ENCODE measurements at regions not wholly inside any gene's neighbourhood (a gene's known extent, or its start where the extent isn't known, plus 50 kb on each side); places are given as distances from the start of the nearest gene placed in this dataset.
A peak's percentile ranks its signal among the peaks of the same experiment; 100 is the strongest.

- no peak for DNase-seq (ENCODE audit: low spot score)
Observed at GRCh38 chr13:73894995-73895571, 239.1 kb downstream of the KLF12 start.

DNA sequence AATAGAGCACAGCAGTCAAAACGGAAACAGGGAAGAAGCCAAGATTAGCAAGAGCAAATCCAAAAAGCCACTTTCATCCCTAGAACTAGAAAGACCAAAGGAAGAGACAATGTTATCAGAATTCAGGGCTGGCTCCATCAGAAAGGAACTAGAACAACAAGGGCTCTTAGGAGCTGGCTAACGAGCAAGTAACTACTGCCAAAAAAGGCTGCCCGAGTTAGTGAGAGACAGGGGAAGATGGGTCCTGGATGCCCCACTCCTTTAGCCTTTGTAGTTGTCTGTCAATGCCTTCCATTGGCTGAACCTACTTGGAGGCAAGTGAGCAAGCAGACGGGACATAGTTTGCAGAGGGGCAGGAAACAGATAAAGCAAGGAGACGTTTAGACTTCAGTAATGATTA lies 240.4 kb downstream of the KLF12 start:
- no peak for DNase-seq (ENCODE audit: low spot score)

DNA sequence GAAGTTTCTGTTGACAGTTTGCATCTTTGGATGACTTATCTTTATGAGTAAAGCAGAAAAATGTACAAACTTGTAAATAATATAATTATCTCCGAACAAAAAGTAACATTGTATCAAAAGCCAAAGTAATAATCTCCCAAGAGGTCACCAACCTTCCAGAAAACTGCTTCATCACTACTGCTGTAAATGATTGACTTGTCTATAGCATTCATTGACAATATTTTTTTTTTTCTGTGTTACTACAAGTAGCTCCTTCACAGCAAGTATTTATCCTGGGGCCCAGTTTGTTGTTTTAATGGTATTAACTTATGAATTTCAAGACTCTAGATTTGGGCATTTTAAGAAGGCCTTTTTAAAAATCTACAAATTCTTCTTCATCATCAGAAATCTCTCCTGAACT lies 242.4 kb downstream of the KLF12 start:
- DNase-seq (ENCODE audit: low spot score) = no peak

GRCh38 chr13:73883162-73883561 lies 251.0 kb downstream of the KLF12 start:
- DNase-seq (ENCODE audit: low spot score) = no peak

DNA sequence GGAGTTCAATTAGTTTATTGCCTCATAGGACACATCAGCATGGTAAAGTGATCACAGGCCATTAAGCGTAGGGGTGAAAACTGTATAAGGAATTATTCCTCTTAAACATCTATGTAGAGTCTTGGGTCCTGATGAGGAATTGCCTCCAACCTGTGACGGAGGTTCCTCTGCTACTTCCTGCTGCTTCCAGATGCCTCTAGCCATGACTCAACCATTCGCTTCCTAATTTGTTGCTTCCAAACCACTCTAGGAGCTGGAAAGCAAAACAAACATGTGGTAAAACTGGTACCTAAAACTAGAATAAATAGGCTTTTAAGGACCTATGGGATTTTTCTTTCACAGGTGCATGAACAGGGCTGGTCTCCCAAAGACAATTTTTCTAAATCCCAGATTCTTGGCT lies 253.8 kb downstream of the KLF12 start:
- no peak for DNase-seq (ENCODE audit: low spot score)

- DNase-seq (ENCODE audit: low spot score) = no peak
Observed at GRCh38 chr13:73879346-73880015, 254.7 kb downstream of the KLF12 start.

DNA sequence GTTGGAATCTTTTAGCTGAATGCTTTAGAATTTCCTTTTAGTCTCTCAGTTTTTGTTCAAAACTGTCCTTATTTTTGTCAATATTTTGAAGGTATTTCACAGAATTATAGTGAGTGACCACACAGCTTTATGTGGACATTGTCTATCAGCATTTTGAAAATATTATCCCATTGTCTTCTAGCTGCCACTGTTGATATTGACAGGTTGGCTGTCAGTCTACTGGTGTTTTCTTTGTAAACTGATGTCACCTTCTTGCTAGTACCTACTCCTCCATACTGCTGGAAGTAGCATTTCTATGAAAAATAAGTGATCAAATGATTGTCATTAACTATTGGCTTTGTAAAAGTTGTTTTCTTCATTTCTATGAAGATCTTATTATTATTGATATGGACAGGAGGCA lies 256.8 kb downstream of the KLF12 start:
- no peak for DNase-seq (ENCODE audit: low spot score)

DNA sequence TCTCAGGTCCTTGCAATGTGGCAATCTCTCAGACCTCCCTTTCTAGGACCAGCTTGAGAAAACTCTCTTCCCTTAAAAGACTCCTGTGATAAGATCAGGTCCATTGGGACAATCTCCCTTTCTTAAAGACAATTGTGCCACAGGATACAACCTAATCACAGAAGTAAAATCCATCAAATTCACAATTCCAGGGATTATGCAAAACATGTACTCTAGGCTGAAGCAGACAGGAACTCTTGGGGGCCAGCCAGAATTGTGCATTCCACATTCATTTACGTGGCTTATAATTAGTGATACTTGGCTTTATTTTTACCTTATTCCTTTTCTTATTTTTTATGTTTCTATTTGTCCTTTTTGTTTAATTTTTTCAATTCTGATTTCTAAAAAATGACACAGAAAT lies 257.9 kb downstream of the KLF12 start:
- DNase-seq (ENCODE audit: low spot score) = no peak

DNA sequence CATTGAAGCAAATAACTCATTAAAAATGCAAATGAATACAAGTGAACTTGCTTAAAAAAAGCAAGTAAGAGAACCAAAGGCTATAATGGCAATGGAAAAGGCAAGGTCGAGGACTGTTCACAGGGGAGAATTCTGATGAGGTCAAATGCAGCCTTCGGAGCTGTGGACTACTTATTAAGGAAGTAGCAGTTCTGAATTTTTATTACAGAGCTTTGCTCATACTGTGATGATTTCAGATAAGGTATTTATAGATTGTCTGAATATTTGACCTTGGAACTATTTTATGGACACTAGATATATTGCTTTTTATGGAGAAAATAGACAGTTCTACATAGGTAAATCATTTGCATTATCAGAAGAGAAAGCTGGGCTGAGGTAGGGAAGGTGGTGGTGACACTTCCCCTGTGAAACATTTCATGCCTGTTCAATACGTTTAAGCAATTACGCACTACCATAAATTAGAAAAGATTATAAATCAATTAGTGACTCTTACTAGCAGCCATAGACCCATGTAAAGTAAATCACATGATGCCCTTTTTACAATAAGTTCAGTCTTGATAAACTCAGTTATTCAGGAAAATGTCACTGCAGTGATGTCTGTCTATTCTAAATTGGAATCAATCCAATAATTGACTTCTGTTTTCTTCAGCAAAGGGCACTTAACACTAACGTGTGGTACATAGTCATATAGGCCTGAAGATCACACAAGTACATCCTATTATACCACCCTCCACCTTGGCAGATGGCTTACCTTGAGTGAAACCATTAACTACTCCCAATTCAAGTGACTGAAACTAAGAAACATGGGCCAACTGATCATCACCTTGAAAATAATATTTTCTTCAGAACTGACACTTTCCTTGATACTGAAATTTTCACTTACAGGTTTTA lies 260.0 kb downstream of the KLF12 start:
- no peak for DNase-seq (ENCODE audit: low spot score)

- no peak for DNase-seq (ENCODE audit: low spot score)
Observed at GRCh38 chr13:73872397-73872796, 261.8 kb downstream of the KLF12 start.

DNA sequence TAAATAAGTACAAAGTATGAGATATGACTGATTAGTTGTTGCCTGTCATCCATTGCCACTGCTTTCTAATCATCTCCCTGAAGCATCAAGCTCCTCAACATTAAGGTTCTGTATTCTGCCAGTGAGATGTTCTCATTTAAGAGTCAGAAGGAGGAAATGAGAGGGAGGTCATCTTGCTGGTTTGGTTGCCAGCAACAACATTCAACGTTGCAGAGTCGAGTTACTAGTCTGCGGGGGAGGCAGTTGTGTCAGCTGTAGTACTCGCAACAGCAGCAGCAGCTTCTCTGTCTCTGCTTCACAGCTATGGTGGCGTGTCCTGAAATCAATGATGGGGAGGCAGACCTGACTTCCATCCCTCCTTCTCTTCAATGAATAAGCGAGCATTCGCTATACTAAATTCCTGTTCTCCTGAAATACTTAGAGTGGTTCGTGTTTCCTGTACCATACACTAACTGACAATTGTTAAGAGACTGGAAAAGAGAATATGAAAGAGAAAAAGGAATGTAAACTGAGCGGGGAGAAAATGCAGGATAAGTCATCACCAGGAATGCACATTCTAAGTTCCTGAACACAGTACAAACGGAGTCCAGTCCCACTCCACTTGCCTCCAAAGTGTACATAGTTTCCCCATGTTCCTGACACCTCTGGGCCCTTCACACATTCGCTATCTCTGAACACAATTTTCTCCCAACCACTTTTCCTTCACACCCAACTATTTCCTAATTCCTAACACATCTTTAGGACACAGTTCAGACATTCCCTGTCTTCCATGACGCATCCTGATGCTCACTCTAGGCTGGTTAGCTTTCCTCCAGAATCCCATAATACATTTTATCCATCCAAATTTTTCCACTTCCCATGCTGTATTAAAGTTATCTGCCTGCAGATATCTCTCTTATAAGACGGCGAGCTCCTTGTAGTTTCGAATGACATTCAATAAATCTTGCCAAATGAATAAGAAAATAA lies 263.0 kb downstream of the KLF12 start:
- DNase-seq (ENCODE audit: low spot score) = peak; percentile 26

GRCh38 chr13:73870036-73870741 lies 264.0 kb downstream of the KLF12 start:
- no peak for DNase-seq (ENCODE audit: low spot score)

GRCh38 chr13:73865027-73865426 lies 269.2 kb downstream of the KLF12 start:
- DNase-seq (ENCODE audit: low spot score) = no peak

- no peak for DNase-seq (ENCODE audit: low spot score)
Observed at GRCh38 chr13:73861136-73861535, 273.1 kb downstream of the KLF12 start.

GRCh38 chr13:73860501-73860900 lies 273.7 kb downstream of the KLF12 start:
- no peak for DNase-seq (ENCODE audit: low spot score)

DNA sequence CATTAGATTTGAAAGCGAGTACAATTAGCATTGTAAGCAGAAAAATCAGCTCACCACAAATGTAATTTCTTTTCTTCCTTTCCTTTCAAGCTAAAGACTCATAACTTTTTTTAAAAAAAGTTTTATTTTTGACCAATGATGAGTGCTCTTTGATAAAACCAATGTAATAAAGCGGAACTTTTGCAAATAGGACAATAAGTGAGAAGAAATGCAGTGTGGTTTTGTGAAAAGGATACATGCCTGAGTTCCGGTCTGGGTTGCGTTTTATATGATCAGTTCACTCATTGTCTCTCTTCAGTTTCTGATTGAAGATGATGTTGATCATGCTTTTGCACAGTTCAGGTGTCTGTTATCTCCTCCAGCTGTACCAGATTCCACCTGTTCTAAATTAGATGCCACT lies 274.4 kb downstream of the KLF12 start:
- DNase-seq (ENCODE audit: low spot score) = peak; percentile 44

GRCh38 chr13:73857106-73857505 lies 277.1 kb downstream of the KLF12 start:
- no peak for DNase-seq (ENCODE audit: low spot score)

DNA sequence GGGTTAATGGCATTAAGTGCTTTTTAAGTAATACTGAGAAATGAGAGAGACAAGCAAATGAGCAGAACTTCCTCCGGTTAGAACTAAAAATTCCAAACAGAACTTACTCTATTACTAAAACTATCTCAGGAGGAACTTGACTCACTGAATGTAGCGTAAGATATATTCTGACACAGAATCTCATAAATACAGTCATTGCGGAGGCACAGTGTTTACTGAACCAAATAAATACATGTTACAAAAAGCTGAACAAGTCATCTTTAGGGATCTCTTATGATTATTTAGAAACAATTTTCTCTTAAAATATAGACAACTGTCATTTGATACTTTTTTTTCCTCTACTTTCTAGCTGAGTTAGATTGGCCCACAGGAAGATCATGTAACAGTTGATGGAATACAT lies 283.1 kb downstream of the KLF12 start:
- DNase-seq (ENCODE audit: low spot score) = no peak

DNA sequence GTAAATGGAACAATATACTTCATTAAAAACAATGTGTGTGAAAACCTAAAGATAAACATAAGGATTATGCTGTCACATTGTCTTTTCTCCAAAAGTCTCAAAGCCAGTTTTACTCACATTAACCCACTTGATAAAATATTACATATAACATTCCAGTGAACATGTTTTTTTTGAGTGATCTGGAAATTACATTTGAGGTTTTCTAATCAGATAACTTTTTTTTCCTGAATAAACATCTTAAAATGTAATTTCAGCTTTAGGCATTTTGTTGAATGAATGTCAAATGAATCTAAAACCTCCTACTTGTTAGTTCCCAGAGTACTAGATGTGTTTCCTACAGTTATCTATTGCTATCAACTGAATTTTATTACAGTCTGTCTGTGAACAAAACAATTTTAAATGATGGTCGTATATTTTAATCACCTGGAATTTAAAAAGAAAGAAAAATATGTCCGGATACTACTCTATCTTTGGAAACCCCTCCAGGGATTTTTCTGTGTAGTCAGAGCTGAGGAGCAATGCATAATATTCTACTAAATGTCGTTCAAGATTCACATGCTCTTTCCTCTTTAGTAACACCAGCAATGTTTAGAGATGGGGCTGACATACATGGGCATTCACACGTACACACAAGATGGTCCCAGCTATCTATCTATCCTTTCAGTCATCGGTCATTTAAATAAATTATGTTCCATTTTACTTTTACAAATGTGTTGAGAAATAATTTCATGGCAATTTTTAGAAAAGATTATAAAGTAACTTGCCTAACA lies 283.9 kb downstream of the KLF12 start:
- no peak for DNase-seq (ENCODE audit: low spot score)

GRCh38 chr13:73849292-73849691 lies 284.9 kb downstream of the KLF12 start:
- no peak for DNase-seq (ENCODE audit: low spot score)

DNA sequence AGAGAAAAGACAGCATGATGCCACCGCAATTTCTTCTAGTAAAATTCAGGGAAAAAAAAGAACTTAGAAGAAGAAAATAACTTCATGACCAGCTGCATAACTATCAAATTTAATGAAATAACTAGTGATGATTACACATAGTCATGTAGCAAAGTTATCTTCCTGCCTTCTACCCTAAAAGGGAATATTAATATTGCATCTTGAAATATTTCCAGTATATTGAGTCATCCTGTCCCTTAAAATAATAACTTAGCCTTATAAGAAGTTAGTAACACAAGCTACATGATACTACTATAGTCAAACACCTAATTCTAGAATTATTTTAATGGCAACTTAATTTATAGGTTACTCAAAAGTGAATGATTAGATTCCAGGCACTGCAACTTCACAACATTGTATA lies 289.2 kb downstream of the KLF12 start:
- DNase-seq (ENCODE audit: low spot score) = no peak

All from CD4-positive, alpha-beta T cell treated with Interleukin-15 for 4 hours (primary cell).